BJ (cell line): ENCODE measurements at regions not wholly inside any gene's neighbourhood (a gene's known extent, or its start where the extent isn't known, plus 50 kb on each side); places are given as distances from the start of the nearest gene placed in this dataset.

ENCODE experiments used
- CTCF ChIA-PET: fragments of 350-600 bp; formaldehyde crosslinking; extraction: SDS; loops from one replicate; lab custom pipeline; 2021; ENCODE audit warnings: antibody characterized with exemption, inconsistent platforms; lab: Yijun Ruan, JAX
- POLR2A ChIA-PET: fragments of 300-600 bp; sonication (Branson Sonifier 250); formaldehyde crosslinking; extraction: SDS; loops from one replicate; lab custom pipeline; 2021; ENCODE audit warnings: antibody characterized with exemption; lab: Charles Lee
- DNase-seq: peaks from one replicate; pipeline ENCODE4 v3.0.0-alpha.2; 2011; ENCODE audit warnings: low read depth
- H3K27me3 ChIP-seq: 2 replicates; pipeline ENCODE4 v1.6.0; 2011; ENCODE audit warnings: low read length; ENCODE audit not compliant: control insufficient read depth, insufficient read depth
- H3K36me3 ChIP-seq: 2 replicates; pipeline ENCODE4 v1.5.1; 2011; ENCODE audit warnings: low read length; ENCODE audit not compliant: control insufficient read depth, insufficient read depth
- H3K4me3 ChIP-seq: 2 replicates; pipeline ENCODE4 v1.5.1; 2011; ENCODE audit warnings: low read depth, mild to moderate bottlenecking, control low read depth, low read length
- TF ChIP-seq, protein P1 (sequence below): IDR thresholded peaks from 2 replicates; pipeline ENCODE4 v1.5.1; 2011; ENCODE audit warnings: low read depth, mild to moderate bottlenecking, control low read depth, inconsistent platforms, low read length, moderate library complexity; ENCODE audit not compliant: insufficient read depth

DNA sequence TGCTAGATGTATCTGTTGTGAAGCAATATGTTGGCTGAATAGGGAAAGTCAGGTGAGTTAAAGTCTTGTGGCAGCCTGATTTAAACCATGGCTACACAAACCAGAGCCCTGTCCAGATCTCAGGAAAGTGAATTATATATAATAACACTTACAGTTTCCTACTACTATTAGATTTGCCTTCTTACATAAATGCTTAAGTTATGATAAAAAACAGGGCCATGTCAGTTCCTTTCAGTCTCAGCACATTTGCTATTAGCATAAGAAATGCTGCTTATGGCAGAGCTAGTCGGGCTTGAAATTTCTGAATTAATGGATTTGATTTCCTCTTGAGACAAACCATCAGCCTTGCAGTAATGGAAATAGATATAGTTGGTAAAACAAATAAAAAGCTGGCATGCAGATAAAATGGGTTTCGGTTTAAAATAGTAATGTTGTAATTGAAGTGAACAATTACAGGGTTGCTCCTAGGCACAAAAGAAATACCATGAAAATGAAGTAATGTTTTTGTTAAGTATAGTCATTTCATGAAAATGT lies 664.2 kb upstream of the ZNF608 start:
- CTCF ChIA-PET: interaction anchor here (1.2 kb wide), 1 partner anchor 368 kb away, joined by 3 read pairs; no protein-coding TSS in a partner anchor
- Histone ChIP-seq H3K27me3 (peaks cover 2% of the 10 kb centered on the region), H3K4me3 (no peak overlapping the region), H3K36me3 (no peaks in the 10 kb centered on the region)
- TF ChIP-seq, protein P1, sequence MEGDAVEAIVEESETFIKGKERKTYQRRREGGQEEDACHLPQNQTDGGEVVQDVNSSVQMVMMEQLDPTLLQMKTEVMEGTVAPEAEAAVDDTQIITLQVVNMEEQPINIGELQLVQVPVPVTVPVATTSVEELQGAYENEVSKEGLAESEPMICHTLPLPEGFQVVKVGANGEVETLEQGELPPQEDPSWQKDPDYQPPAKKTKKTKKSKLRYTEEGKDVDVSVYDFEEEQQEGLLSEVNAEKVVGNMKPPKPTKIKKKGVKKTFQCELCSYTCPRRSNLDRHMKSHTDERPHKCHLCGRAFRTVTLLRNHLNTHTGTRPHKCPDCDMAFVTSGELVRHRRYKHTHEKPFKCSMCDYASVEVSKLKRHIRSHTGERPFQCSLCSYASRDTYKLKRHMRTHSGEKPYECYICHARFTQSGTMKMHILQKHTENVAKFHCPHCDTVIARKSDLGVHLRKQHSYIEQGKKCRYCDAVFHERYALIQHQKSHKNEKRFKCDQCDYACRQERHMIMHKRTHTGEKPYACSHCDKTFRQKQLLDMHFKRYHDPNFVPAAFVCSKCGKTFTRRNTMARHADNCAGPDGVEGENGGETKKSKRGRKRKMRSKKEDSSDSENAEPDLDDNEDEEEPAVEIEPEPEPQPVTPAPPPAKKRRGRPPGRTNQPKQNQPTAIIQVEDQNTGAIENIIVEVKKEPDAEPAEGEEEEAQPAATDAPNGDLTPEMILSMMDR: no peak
- POLR2A ChIA-PET: no interaction called here
- no peak for DNase-seq

DNA sequence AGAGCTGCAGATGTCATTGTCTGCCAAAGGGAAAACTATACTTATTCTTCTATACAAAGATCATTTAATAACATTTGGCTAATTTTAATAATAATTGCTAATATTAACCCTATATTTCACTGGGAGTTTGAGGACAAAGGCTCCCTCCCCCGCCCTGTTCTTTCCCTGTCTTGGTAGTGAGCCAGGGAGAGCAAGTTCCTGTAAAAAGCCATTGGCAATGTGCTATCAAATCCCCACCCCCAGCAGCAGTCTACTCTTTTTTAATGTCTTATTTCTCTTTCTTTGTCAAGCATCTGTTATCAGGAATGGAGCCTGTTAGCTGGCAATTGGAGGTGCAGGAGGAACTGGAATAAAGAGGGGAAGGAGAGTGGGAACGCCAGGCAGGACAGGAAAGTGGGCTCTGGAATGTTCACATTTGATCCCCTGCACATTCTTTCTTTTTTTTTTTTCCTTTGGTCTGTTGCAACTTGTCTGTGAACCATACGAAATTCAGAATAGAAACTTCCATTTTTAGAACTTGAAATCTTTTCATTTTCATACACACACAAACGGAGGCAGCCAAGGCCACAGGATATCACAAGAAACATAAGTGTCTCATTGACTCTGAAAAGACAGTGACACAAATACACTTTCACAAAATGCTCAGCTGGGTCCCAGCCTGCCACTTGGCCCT lies 664.8 kb upstream of the ZNF608 start:
- CTCF ChIA-PET: interaction anchor here (1.2 kb wide), 1 partner anchor 369 kb away, joined by 3 read pairs; no protein-coding TSS in a partner anchor
- TF ChIP-seq, protein P1: no peak
- Histone ChIP-seq H3K27me3 (peaks cover 2% of the 10 kb centered on the region), H3K36me3 (no peaks in the 10 kb centered on the region), H3K4me3 (no peak overlapping the region)
- POLR2A ChIA-PET: interaction anchor here (0.7 kb wide), 1 partner anchor 17 kb away, joined by 6 read pairs; no protein-coding TSS in a partner anchor
- no peak for DNase-seq

DNA sequence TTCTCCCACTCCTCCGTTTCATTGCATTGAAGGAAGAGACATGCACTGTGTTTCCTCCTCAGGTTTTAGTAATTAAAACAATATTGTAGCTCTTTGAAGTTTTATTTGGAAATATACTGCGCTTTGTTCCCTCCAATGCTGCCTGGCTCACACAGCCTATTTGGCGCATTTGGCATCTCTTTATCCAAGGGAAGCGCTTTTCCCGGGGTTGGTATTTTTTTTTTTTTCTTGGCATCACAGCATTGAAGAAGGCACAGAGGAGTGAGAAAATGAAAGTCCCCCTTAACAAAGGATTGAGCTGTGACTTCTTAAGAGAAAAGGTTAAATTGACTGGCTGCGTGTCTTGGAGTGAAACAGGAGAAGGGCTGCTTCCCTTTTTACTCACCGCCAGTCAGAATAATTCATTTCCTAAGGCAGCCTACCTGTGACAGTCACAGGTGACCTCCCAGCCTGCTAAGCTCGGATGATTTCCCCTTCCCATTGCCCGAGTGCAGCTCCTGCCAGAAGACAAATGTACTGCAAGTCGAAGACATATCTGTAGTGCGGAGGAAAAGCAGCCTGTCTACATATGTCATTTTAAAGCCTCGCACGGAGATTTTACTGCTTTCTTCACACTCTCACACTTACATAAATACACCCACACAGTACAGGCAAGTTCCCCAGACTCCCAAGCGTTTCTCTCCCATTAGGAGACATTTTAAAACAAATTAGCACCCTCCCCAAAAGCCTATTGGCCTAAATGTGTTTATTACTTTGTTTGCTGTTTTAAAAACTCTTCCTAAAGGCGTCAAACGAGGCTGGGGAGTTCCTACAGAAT lies 665.5 kb upstream of the ZNF608 start:
- ChIA-PET CTCF (interaction anchor here (0.6 to 1.2 kb wide), 2 partner anchors 370 to 648 kb away, joined by 3 read pairs; no protein-coding TSS in a partner anchor), POLR2A (interaction anchor here (0.6 to 0.7 kb wide), 2 partner anchors 18 to 416 kb away, joined by 6 to 7 read pairs; no protein-coding TSS in a partner anchor)
- Histone ChIP-seq H3K36me3 (no peaks in the 10 kb centered on the region), H3K4me3 (no peak overlapping the region), H3K27me3 (peaks cover 2% of the 10 kb centered on the region)
- TF ChIP-seq, protein P1: no peak
- DNase-seq: no peak

DNA sequence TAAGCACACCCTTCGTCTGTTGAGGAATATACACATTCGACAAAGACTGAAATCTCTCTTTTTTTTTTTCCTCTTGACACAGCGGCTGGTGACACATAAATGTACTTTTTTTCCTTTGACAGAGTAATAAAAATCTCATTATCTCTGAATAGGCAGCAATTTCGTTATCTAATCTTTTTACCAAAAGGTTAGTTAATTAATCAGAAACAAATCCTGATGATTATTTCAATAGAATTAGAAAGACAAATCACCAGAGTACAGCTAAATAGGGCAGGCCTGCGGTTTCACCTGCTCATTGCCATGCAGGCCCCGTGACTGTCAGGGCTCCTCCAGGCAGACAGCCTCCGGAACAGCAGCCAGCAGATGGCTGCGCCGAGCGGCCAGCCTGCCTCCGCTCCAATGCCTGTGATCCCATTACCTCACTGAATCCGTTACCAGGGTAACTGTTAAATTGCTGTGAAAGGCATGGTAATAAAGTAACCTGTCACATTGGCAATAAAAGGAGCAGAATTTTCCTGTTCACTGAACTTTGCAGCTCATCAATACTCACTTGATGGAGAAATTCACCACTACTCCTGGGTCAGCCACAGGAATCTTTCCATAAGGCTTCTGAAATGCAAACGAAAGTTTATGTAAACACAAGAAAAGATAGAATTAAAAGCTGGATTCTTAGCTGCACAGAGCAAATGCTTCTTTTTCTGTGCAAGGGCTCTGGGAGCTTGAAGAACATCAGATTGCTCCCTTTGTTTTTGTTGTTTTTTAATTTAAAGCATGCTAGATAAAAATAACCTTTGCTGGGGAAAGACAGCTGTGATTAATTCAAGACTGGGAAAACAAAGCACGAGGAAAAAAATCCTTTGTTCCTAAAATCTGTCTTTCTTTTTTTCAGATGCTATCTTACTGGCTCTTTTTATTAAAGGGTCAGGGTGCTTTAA lies 666.4 kb upstream of the ZNF608 start:
- CTCF ChIA-PET: interaction anchor here (0.6 kb wide), 1 partner anchor 649 kb away, joined by 3 read pairs; no protein-coding TSS in a partner anchor
- peaks cover 2% of the 10 kb centered on the region for H3K27me3 ChIP-seq
- POLR2A ChIA-PET: no interaction called here
- DNase-seq: no peak
- TF ChIP-seq, protein P1: peak; percentile 66
- no peak overlapping the region for H3K4me3 ChIP-seq
- H3K36me3 ChIP-seq: no peaks in the 10 kb centered on the region
